Lung (tissue), 11 donors: ENCODE measurements at regions not wholly inside any gene's neighbourhood (a gene's known extent, or its start where the extent isn't known, plus 50 kb on each side); places are given as distances from the start of the nearest gene placed in this dataset.

Source experiments
- ATAC-seq: fragments of 200-7000 bp; cut with Tn5 transposase; one replicate; pipeline ENCODE4 v1.9.1; 2020; ENCODE audit warnings: moderate number of reproducible peaks; ENCODE audit not compliant: insufficient read depth, low FRiP score
- DNase-seq, 3 donors: peaks; one replicate each; pipeline ENCODE4 v3.0.0-alpha.2; 2013 to 2017
- H3K27ac ChIP-seq, 2 donors: one replicate each; pipeline ENCODE4 v1.5.1; 2013; ENCODE audit warnings: mild to moderate bottlenecking in 2 of 2, moderate library complexity in 2 of 2, control low read depth in 1 of 2, inconsistent platforms in 1 of 2, low read depth in 1 of 2, low read length in 1 of 2
- H3K27me3 ChIP-seq, 3 donors: one replicate each; pipeline ENCODE4 v1.5.1; 2013; ENCODE audit warnings: low read length in 2 of 3; ENCODE audit not compliant: control insufficient read depth in 3 of 3, insufficient read depth in 3 of 3
- H3K36me3 ChIP-seq, 4 donors: one replicate each; pipeline ENCODE4 v1.5.1; 2013; ENCODE audit warnings: low read length in 4 of 4, mild to moderate bottlenecking in 1 of 4, moderate library complexity in 1 of 4; ENCODE audit not compliant: control insufficient read depth in 4 of 4, insufficient read depth in 4 of 4
- H3K4me1 ChIP-seq, 5 donors: one replicate each; pipeline ENCODE4 v1.5.1; 2013; ENCODE audit warnings: low read length in 5 of 5, mild to moderate bottlenecking in 2 of 5, moderate library complexity in 1 of 5; ENCODE audit not compliant: control insufficient read depth in 5 of 5, insufficient read depth in 5 of 5
- H3K4me3 ChIP-seq: one replicate; pipeline ENCODE4 v1.5.1; 2013; ENCODE audit warnings: mild to moderate bottlenecking, control low read depth, moderate library complexity
- H3K9ac ChIP-seq, 2 donors: one replicate each; pipeline ENCODE4 v1.5.1; 2013; ENCODE audit warnings: low read length in 2 of 2, control low read depth in 1 of 2; ENCODE audit not compliant: insufficient read depth in 1 of 2
- H3K9me3 ChIP-seq, 4 donors: one replicate each; pipeline ENCODE4 v1.5.1; 2013; ENCODE audit warnings: low read length in 3 of 4, mild to moderate bottlenecking in 1 of 4, moderate library complexity in 1 of 4; ENCODE audit not compliant: control insufficient read depth in 4 of 4, insufficient read depth in 3 of 4
- CTCF ChIP-seq: IDR thresholded peaks from 2 replicates; pipeline ENCODE4 v1.5.1; 2012; ENCODE audit warnings: mild to moderate bottlenecking; ENCODE audit errors: control extremely low read depth, extremely low read depth
- WGBS, 2 donors: extraction: QIAGEN DNeasy Blood & Tissue Kit; methylation state at CpG; one replicate each; pipeline ENCODE4 v1.1.7; 2013; 5-methylcytosine and 5-hydroxymethylcytosine counted together
- donor health status: control.
- donor health status: control.
- donor health status: Bipolar disorder and iron deficiency.
- donor health status: healthy.
- donor health status: DM: yes; HTN: yes; CAD: no.

- DNase-seq (no peak), ATAC-seq (no peak)
- no peaks in the 10 kb centered on the region for H3K27me3 ChIP-seq
- H3K9me3 ChIP-seq, result no peaks in the 10 kb centered on the region
- no peaks in the 10 kb centered on the region for H3K36me3 ChIP-seq
- H3K27ac ChIP-seq, result no peak overlapping the region
- H3K4me1 ChIP-seq, result no peaks in the 10 kb centered on the region
- no peak overlapping the region for H3K9ac ChIP-seq
- no peak for TF ChIP-seq CTCF
- 90 to 100% methylated on average over 1 of the region's 1 CpG for WGBS, 2 donors
- H3K4me3 ChIP-seq, result no peak overlapping the region
These were observed 111.9 kb upstream of the NRBF2 start for GRCh38 chr10:63021225-63021624.

- TF ChIP-seq CTCF, result no peak
- no peak overlapping the region for H3K9ac ChIP-seq
- H3K9me3 ChIP-seq, result no peaks in the 10 kb centered on the region
- no peaks in the 10 kb centered on the region for H3K27me3 ChIP-seq
- H3K27ac ChIP-seq, result no peak overlapping the region
- H3K36me3 ChIP-seq, result no peaks in the 10 kb centered on the region
- ATAC-seq (no peak), DNase-seq (no peak)
- 88 to 94% methylated on average over 1 of the region's 1 CpG for WGBS, 2 donors
- H3K4me1 ChIP-seq, result no peaks in the 10 kb centered on the region
- H3K4me3 ChIP-seq, result no peak overlapping the region
These were observed 119.4 kb upstream of the NRBF2 start for GRCh38 chr10:63013755-63014154.

GRCh38 chr10:63012623-63013022 is 120.5 kb upstream of the NRBF2 start:
- H3K9me3 ChIP-seq, result no peaks in the 10 kb centered on the region
- H3K27ac ChIP-seq, result no peak overlapping the region
- no peak overlapping the region for H3K9ac ChIP-seq
- H3K36me3 ChIP-seq, result no peaks in the 10 kb centered on the region
- no peak for ATAC-seq
- TF ChIP-seq CTCF, result no peak
- no peak for DNase-seq
- no peak overlapping the region for H3K4me3 ChIP-seq
- no peaks in the 10 kb centered on the region for H3K27me3 ChIP-seq
- H3K4me1 ChIP-seq, result no peaks in the 10 kb centered on the region

GRCh38 chr10:63010203-63010602 is 122.9 kb upstream of the NRBF2 start:
- Histone ChIP-seq H3K9me3 (no peaks in the 10 kb centered on the region), H3K9ac (no peak overlapping the region), H3K4me3 (no peak overlapping the region), H3K4me1 (no peaks in the 10 kb centered on the region), H3K27ac (no peak overlapping the region), H3K36me3 (no peaks in the 10 kb centered on the region), H3K27me3 (no peaks in the 10 kb centered on the region)
- TF ChIP-seq CTCF, result no peak
- 93% methylated on average over 1 of the region's 1 CpG for WGBS, 2 donors
- DNase-seq, result no peak
- ATAC-seq, result no peak
